ENCODE measurements at regions not wholly inside any gene's neighbourhood (a gene's known extent, or its start where the extent isn't known, plus 50 kb on each side); places are given as distances from the start of the nearest gene placed in this dataset.

GRCh38 chr18:28438381-28438780 is 261.5 kb upstream of the CDH2 start:
- TF ChIP-seq CTCF (IDR thresholded peaks at IDR 0.05; ENCODE audit: insufficient read depth, low read length) (no peak), POLR2AphosphoS5 (IDR thresholded peaks at IDR 0.05; ENCODE audit: low read depth) (no peak)
